ENCODE measurements at regions not wholly inside any gene's neighbourhood (a gene's known extent, or its start where the extent isn't known, plus 50 kb on each side); places are given as distances from the start of the nearest gene placed in this dataset.
A peak's percentile ranks its signal among the peaks of the same experiment; 100 is the strongest.

DNA sequence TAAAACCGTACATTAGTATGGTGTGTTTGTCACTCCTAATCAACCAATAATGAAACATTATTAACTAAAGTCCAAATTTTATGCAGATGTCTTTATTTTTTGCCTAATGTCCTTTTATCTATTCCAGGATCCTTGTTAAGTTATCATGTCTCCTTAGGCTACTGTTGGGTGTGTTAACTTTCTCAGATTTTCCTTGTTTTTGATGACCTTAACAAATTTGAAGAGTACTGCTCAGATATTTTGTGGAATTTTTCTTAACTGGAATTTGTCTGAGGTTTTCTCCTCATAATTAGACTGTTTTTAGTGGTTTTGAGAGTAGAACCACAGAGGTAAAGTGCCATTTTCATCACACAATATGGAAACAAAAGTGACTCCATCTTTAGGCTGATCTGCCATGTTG, 406.3 kb downstream of the MEI4 start:
- H3K9me1 ChIP-seq (ENCODE audit: insufficient read depth, low read length) = no peaks in the 10 kb centered on the region
- H3K79me1 ChIP-seq (ENCODE audit: low read depth in 1 of 2, low read length in 2 of 2) = no peaks in the 10 kb centered on the region
- H3K4me1 ChIP-seq (ENCODE audit: control insufficient read depth, insufficient read depth, low read length) = no peaks in the 10 kb centered on the region
- no peak overlapping the region for H4K91ac ChIP-seq (ENCODE audit: insufficient read depth, low read depth, low read length)
- H3K9me3 ChIP-seq (ENCODE audit: control insufficient read depth, insufficient read depth, low read length) = peaks cover 13% of the 10 kb centered on the region
- no peak overlapping the region for H2BK5ac ChIP-seq (ENCODE audit: low read depth, low read length, poor library complexity, severe bottlenecking)
- H3K18ac ChIP-seq (ENCODE audit: low read depth, low read length) = no peak overlapping the region
- H2AK5ac ChIP-seq (ENCODE audit: low read depth, low read length) = no peak overlapping the region
- no peak overlapping the region for H3K14ac ChIP-seq (replicated peaks; ENCODE audit: low read depth, low read length)
- ChIA-PET CTCF (no interaction called here), POLR2A (ENCODE audit: unreplicated experiment) (no interaction called here)
- no peak overlapping the region for H4K5ac ChIP-seq (ENCODE audit: low read depth, low read length)
- no peak overlapping the region for H3K9ac ChIP-seq (ENCODE audit: low read depth, low read length)
- no peak overlapping the region for H3K4me3 ChIP-seq (ENCODE audit: insufficient read depth, low read depth, low read length)
- no peak overlapping the region for H2BK20ac ChIP-seq (ENCODE audit: low read depth, low read length)
- no peak for ATAC-seq (ENCODE audit: low read depth)
- dilution Hi-C loops (cut with HindIII; ENCODE audit: low sequenced_read_pairs, unreplicated experiment) (no loop called here), in situ Hi-C loops (cut with MboI; ENCODE audit: low sequenced_read_pairs) (no loop called here), intact Hi-C loops (cut with micrococcal nuclease) (no loop called here)
- no TSS peak for BruUV-seq (replicated peaks)
- H2BK15ac ChIP-seq (ENCODE audit: low read depth, low read length) = no peak overlapping the region
- H3K27ac ChIP-seq (ENCODE audit: insufficient read depth, low read length) = no peak overlapping the region
- H3K27me3 ChIP-seq (ENCODE audit: control insufficient read depth, insufficient read depth, low read length) = no peaks in the 10 kb centered on the region
- no peak overlapping the region for H3K4ac ChIP-seq (ENCODE audit: low read depth, low read length)
- no peak overlapping the region for H3K23ac ChIP-seq (ENCODE audit: low read depth, low read length)
- H4K20me1 ChIP-seq (ENCODE audit: insufficient read depth, low read length) = no peaks in the 10 kb centered on the region
- no peak overlapping the region for H3K56ac ChIP-seq (ENCODE audit: extremely low read depth, insufficient read depth, low read length)
- H2BK120ac ChIP-seq (ENCODE audit: low read depth, low read length) = no peak overlapping the region
- no peak overlapping the region for H3K4me2 ChIP-seq (ENCODE audit: low read depth, low read length)
- no peak for DNase-seq
- H2AFZ ChIP-seq (replicated peaks; ENCODE audit: low read length, poor library complexity) = no peak overlapping the region
- no peaks in the 10 kb centered on the region for H3K36me3 ChIP-seq (ENCODE audit: control insufficient read depth, insufficient read depth, low read length)
- H2AK9ac ChIP-seq (replicated peaks; ENCODE audit: low read depth, low read length, poor library complexity) = no peak overlapping the region
- TF ChIP-seq SMC3 (IDR thresholded peaks at IDR 0.05; ENCODE audit: low read depth, low read length) (no peak), MAFK (IDR thresholded peaks at IDR 0.05; ENCODE audit: low read depth, low read length) (0 out of 2 replicates have a peak, but pooled peaks have one; percentile 36)
- no peak overlapping the region for H4K8ac ChIP-seq (ENCODE audit: low read depth in 2 of 2, low read length in 2 of 2)
- no CpG with 5 or more reads among the region's 1 CpG for WGBS, 2 experiments (ENCODE audit: extremely low coverage in 2 of 2, insufficient read length in 1 of 2)

All from IMR-90 (cell line).